Kidney (tissue), 13 donors: ENCODE measurements at regions not wholly inside any gene's neighbourhood (a gene's known extent, or its start where the extent isn't known, plus 50 kb on each side); places are given as distances from the start of the nearest gene placed in this dataset.

Source experiments
- DNase-seq, 5 donors: peaks; one replicate each; pipeline ENCODE4 v3.0.0-alpha.2; 2013 to 2020
- FAIRE-seq: peaks from 2 replicates; lab custom pipeline; 2012; peaks lifted over from hg19 to GRCh38; lab: Jason Lieb, UNC
- H3K27ac ChIP-seq, 2 donors: one replicate each; pipeline ENCODE4 v1.7.0; 2013; ENCODE audit warnings: low read depth in 2 of 2, low read length in 2 of 2, inconsistent platforms in 1 of 2
- H3K27me3 ChIP-seq: one replicate; pipeline ENCODE4 v1.7.1; 2013; ENCODE audit warnings: low read length, inconsistent platforms; ENCODE audit not compliant: control insufficient read depth, insufficient read depth
- H3K36me3 ChIP-seq, 3 donors: one replicate each; pipeline versions ENCODE4 v1.7.0 to v1.7.1; 2013; ENCODE audit warnings: low read length in 3 of 3, control low read depth in 1 of 3, inconsistent platforms in 1 of 3; ENCODE audit not compliant: insufficient read depth in 3 of 3, control insufficient read depth in 2 of 3
- H3K4me1 ChIP-seq, 3 donors: one replicate each; pipeline versions ENCODE4 v1.7.0 to v1.7.1; 2013; ENCODE audit warnings: low read length in 3 of 3, inconsistent platforms in 1 of 3, low read depth in 1 of 3; ENCODE audit not compliant: control insufficient read depth in 2 of 3, insufficient read depth in 2 of 3
- H3K4me3 ChIP-seq, 3 donors: one replicate each; pipeline versions ENCODE4 v1.7.0 to v1.8.1; 2013; ENCODE audit warnings: low read length in 3 of 3, control low read depth in 1 of 3, inconsistent platforms in 1 of 3
- H3K9ac ChIP-seq, 3 donors: one replicate each; pipeline versions ENCODE4 v1.7.0 to v1.7.1; 2013; ENCODE audit warnings: low read length in 3 of 3, control low read depth in 1 of 3, inconsistent platforms in 1 of 3
- H3K9me3 ChIP-seq, 3 donors: one replicate each; pipeline versions ENCODE4 v1.7.0 to v1.7.1; 2013; ENCODE audit warnings: low read length in 3 of 3, control low read depth in 1 of 3, inconsistent platforms in 1 of 3; ENCODE audit not compliant: control insufficient read depth in 2 of 3, insufficient read depth in 1 of 3
- intact Hi-C: fragments of 100-400 bp; cut with DNase I; formaldehyde crosslinking; loops from one replicate; pipeline ENCODE4 v1.11.1; 2022
- TF ChIP-seq, protein P1 (sequence below): IDR thresholded peaks from 3 replicates; pipeline ENCODE4 v1.5.1; 2012; ENCODE audit warnings: mild to moderate bottlenecking, moderate library complexity, borderline replicate concordance; ENCODE audit not compliant: insufficient read depth; ENCODE audit errors: extremely low read depth
- donor health status: control.
- donor health status: control.
- donor health status: control.
- donor health status: control.
- donor health status: control.
- donor health status: DM: yes; HTN: yes; CAD: no.
- donor health status: Normal renal cell carcinoma (clear cell type).

DNA sequence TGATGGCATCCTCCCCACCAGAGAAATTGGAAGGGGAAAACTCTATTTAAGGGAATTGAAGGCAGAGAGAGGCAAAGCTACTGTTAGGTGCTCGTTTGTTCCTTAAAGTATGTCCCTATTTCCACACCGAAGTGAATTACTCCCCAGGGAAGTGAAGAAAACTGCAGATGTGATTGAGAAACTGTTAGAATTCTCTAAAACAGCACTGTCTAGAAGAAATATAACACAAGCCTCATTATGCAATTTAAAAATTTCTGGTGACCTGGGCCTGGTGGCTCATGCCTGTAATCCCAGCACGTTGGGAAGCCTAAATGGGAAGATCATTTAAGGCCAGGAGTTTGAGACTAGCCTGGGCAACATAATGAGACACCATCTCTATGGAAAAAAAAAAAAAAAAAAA is 305.0 kb downstream of the SHQ1 start:
- TF ChIP-seq, protein P1, sequence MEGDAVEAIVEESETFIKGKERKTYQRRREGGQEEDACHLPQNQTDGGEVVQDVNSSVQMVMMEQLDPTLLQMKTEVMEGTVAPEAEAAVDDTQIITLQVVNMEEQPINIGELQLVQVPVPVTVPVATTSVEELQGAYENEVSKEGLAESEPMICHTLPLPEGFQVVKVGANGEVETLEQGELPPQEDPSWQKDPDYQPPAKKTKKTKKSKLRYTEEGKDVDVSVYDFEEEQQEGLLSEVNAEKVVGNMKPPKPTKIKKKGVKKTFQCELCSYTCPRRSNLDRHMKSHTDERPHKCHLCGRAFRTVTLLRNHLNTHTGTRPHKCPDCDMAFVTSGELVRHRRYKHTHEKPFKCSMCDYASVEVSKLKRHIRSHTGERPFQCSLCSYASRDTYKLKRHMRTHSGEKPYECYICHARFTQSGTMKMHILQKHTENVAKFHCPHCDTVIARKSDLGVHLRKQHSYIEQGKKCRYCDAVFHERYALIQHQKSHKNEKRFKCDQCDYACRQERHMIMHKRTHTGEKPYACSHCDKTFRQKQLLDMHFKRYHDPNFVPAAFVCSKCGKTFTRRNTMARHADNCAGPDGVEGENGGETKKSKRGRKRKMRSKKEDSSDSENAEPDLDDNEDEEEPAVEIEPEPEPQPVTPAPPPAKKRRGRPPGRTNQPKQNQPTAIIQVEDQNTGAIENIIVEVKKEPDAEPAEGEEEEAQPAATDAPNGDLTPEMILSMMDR: no peak

DNA sequence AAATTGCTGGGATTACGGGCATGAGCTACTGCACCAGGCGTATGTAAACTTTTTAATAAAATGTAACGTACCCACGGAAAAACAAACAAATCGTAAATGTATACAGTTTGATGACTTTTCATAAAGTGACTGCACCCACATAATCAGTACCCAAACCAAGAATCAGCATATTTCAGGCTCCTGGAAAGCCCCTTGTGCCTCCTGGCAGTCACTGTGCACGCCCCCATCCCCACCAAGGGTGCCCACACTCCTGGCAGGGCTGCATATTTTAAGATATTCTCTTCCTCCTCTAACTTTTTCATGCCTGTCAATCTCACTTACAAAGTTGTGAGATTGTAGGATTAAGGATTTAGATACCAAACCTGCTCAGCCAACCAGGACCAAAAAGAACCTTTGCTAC is 305.5 kb downstream of the SHQ1 start:
- Histone ChIP-seq H3K27ac (no peak overlapping the region), H3K4me1 (no peaks in the 10 kb centered on the region), H3K4me3 (no peak overlapping the region), H3K9me3 (no peaks in the 10 kb centered on the region), H3K9ac (no peak overlapping the region), H3K27me3 (no peaks in the 10 kb centered on the region), H3K36me3 (no peaks in the 10 kb centered on the region)
- DNase-seq (no peak), FAIRE-seq (no peak)
- TF ChIP-seq, protein P1: no peak
- intact Hi-C loops: no loop called here

More for the DNA sequence above, 305.0 kb downstream of the SHQ1 start:
- Histone ChIP-seq H3K27ac (no peak overlapping the region), H3K36me3 (no peaks in the 10 kb centered on the region), H3K4me1 (no peaks in the 10 kb centered on the region), H3K9ac (no peak overlapping the region), H3K4me3 (no peak overlapping the region), H3K9me3 (no peaks in the 10 kb centered on the region), H3K27me3 (no peaks in the 10 kb centered on the region)
- DNase-seq (no peak), FAIRE-seq (no peak)
- intact Hi-C loops: no loop called here

DNA sequence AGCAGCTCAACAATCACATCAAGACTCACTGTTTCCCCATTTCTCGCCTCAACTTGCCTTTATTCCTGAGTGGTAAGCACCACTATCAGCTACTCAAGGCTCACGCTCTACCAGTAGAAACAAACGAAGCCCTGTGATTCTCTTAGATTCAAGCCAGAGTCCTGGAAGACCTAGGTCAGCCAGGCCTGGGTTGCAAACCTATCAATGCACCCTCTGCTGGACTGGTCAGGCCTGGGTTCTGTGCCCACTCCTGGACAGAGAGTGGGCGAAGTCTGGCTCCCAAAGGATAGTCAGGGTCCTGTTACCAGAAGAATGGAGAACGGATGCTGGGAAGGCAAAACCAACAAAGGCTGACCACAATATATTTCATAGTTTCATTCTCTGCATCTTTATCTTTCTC is 308.4 kb downstream of the SHQ1 start:
- Histone ChIP-seq H3K27me3 (no peaks in the 10 kb centered on the region), H3K4me3 (no peak overlapping the region), H3K9me3 (no peaks in the 10 kb centered on the region), H3K9ac (no peak overlapping the region), H3K4me1 (peaks cover 0 to 2% (median 0%) of the 10 kb centered on the region in 3 donors), H3K27ac (no peak overlapping the region), H3K36me3 (no peaks in the 10 kb centered on the region)
- intact Hi-C loops: no loop called here
- TF ChIP-seq, protein P1: no peak
- DNase-seq (no peak), FAIRE-seq (no peak)
